H9 (cell line): ENCODE measurements at regions not wholly inside any gene's neighbourhood (a gene's known extent, or its start where the extent isn't known, plus 50 kb on each side); places are given as distances from the start of the nearest gene placed in this dataset.

Experiments used
- DNase-seq: peaks from one replicate; pipeline ENCODE4 v3.0.0-alpha.2; 2017
- H2AFZ ChIP-seq: one replicate; pipeline ENCODE4 v1.6.1; 2013; ENCODE audit warnings: mild to moderate bottlenecking, low read length, control low read depth, moderate library complexity
- H2AK5ac ChIP-seq: 2 replicates; pipeline ENCODE4 v1.6.1; 2013; ENCODE audit warnings: low read length, control low read depth, mixed read lengths; ENCODE audit not compliant: insufficient read length
- H2BK120ac ChIP-seq: one replicate; pipeline ENCODE4 v1.6.1; 2013; ENCODE audit warnings: low read depth, mild to moderate bottlenecking, low read length, control low read depth, inconsistent platforms; ENCODE audit not compliant: poor library complexity, severe bottlenecking
- H2BK12ac ChIP-seq: 2 replicates; pipeline ENCODE4 v1.6.1; 2013; ENCODE audit warnings: low read length, control low read depth, mixed read lengths, low read depth; ENCODE audit not compliant: insufficient read length
- H2BK15ac ChIP-seq: 2 replicates; pipeline ENCODE4 v1.6.1; 2013; ENCODE audit warnings: low read depth, low read length, control low read depth
- H2BK20ac ChIP-seq: one replicate; pipeline ENCODE4 v1.6.1; 2013; ENCODE audit warnings: low read depth, mild to moderate bottlenecking, low read length, control low read depth, inconsistent platforms; ENCODE audit not compliant: poor library complexity, severe bottlenecking
- H2BK5ac ChIP-seq: 2 replicates; pipeline ENCODE4 v1.6.1; 2013; ENCODE audit warnings: low read length, control low read depth, mixed read lengths; ENCODE audit not compliant: insufficient read length
- H3K14ac ChIP-seq: 2 replicates; pipeline ENCODE4 v1.6.1; 2013; ENCODE audit warnings: low read length, control low read depth; ENCODE audit not compliant: insufficient read depth
- H3K18ac ChIP-seq: 2 replicates; pipeline ENCODE4 v1.6.1; 2013; ENCODE audit warnings: low read depth, mild to moderate bottlenecking, mixed read lengths, low read length, control low read depth; ENCODE audit not compliant: insufficient read length
- H3K23ac ChIP-seq: 2 replicates; pipeline ENCODE4 v1.6.1; 2013; ENCODE audit warnings: low read length, control low read depth, mixed read lengths, low read depth; ENCODE audit not compliant: insufficient read length
- H3K23me2 ChIP-seq: 2 replicates; pipeline ENCODE4 v1.6.1; 2013; ENCODE audit warnings: low read depth, mild to moderate bottlenecking, mixed read lengths, low read length, control low read depth; ENCODE audit not compliant: insufficient read length, poor library complexity, severe bottlenecking
- H3K27ac ChIP-seq: 2 replicates; pipeline ENCODE4 v1.5.1; 2013; ENCODE audit warnings: low read length, control low read depth, mixed read lengths, low read depth; ENCODE audit not compliant: insufficient read length
- H3K27me3 ChIP-seq: 2 replicates; pipeline ENCODE4 v1.6.1; 2013; ENCODE audit warnings: low read length, control low read depth, inconsistent platforms; ENCODE audit not compliant: insufficient read depth
- H3K4ac ChIP-seq: 2 replicates; pipeline ENCODE4 v1.6.1; 2013; ENCODE audit warnings: low read depth, mild to moderate bottlenecking, control low read depth, inconsistent platforms, low read length, moderate library complexity
- H3K4me1 ChIP-seq: 2 replicates; pipeline ENCODE4 v1.6.1; 2013; ENCODE audit warnings: low read length, control low read depth, inconsistent platforms; ENCODE audit not compliant: insufficient read depth
- H3K4me2 ChIP-seq: 2 replicates; pipeline ENCODE4 v1.6.1; 2013; ENCODE audit warnings: low read length, control low read depth, mixed read lengths; ENCODE audit not compliant: insufficient read length, insufficient read depth
- H3K56ac ChIP-seq: 2 replicates; pipeline ENCODE4 v1.6.1; 2013; ENCODE audit warnings: low read depth, mild to moderate bottlenecking, mixed read lengths, low read length, control low read depth; ENCODE audit not compliant: insufficient read length
- H3K79me1 ChIP-seq: 2 replicates; pipeline ENCODE4 v1.6.1; 2013; ENCODE audit warnings: low read depth, mild to moderate bottlenecking, moderate library complexity, low read length, control low read depth, inconsistent platforms; ENCODE audit not compliant: insufficient read depth, poor library complexity, severe bottlenecking
- H3K79me2 ChIP-seq: 2 replicates; pipeline ENCODE4 v1.6.1; 2013; ENCODE audit warnings: low read length, control low read depth, inconsistent platforms; ENCODE audit not compliant: insufficient read depth
- H3K9ac ChIP-seq: 2 replicates; pipeline ENCODE4 v1.6.1; 2013; ENCODE audit warnings: low read length, control low read depth, mixed read lengths; ENCODE audit not compliant: insufficient read length; ENCODE audit errors: extremely low read depth
- H3K9me3 ChIP-seq: one replicate; pipeline ENCODE4 v1.6.1; 2013; ENCODE audit warnings: low read depth, low read length, inconsistent platforms; ENCODE audit not compliant: control insufficient read depth
- H3T11ph ChIP-seq: one replicate; pipeline ENCODE4 v1.6.1; 2013; ENCODE audit warnings: mild to moderate bottlenecking, low read length, control low read depth, inconsistent platforms
- H4K20me1 ChIP-seq: one replicate; pipeline ENCODE4 v1.6.1; 2013; ENCODE audit not compliant: control insufficient read depth, insufficient read length, insufficient read depth
- H4K5ac ChIP-seq: 2 replicates; pipeline ENCODE4 v1.6.1; 2013; ENCODE audit warnings: low read depth, mild to moderate bottlenecking, mixed read lengths, low read length, control low read depth; ENCODE audit not compliant: insufficient read length
- H4K8ac ChIP-seq: replicated peaks from 2 replicates; pipeline ENCODE4 v1.6.1; 2013; ENCODE audit warnings: low read length, control low read depth, mixed read lengths, low read depth; ENCODE audit not compliant: insufficient read length
- H4K91ac ChIP-seq: 2 replicates; pipeline ENCODE4 v1.6.1; 2013; ENCODE audit warnings: low read depth, mild to moderate bottlenecking, moderate library complexity, mixed read lengths, low read length, control low read depth; ENCODE audit not compliant: insufficient read length
- H3K27ac Mint-ChIP-seq, 3 experiments: 2 replicates in 2 of 3; 3 replicates in 1 of 3; pipeline ENCODE4 v1.8.0; 2020 to 2021; ENCODE audit warnings: mixed read lengths in 3 of 3, mild to moderate bottlenecking in 1 of 3, moderate library complexity in 1 of 3
- H3K27me3 Mint-ChIP-seq: 2 replicates; pipeline ENCODE4 v1.8.0; 2021; ENCODE audit warnings: low read depth, mild to moderate bottlenecking, moderate library complexity, mixed read lengths
- H3K36me3 Mint-ChIP-seq, 3 experiments: 2 replicates in 2 of 3; 3 replicates in 1 of 3; pipeline ENCODE4 v1.8.0; 2020 to 2021; ENCODE audit warnings: low read depth in 3 of 3, mixed read lengths in 3 of 3; ENCODE audit not compliant: insufficient read depth in 1 of 3
- H3K4me1 Mint-ChIP-seq, 2 experiments: 2 replicates each; pipeline ENCODE4 v1.8.0; 2020; ENCODE audit warnings: mixed read lengths in 2 of 2
- H3K4me3 Mint-ChIP-seq, 2 experiments: 2 replicates in 1 of 2; 3 replicates in 1 of 2; pipeline ENCODE4 v1.8.0; 2020 to 2021; ENCODE audit warnings: mild to moderate bottlenecking in 2 of 2, mixed read lengths in 2 of 2, moderate library complexity in 1 of 2
- H3K9me3 Mint-ChIP-seq, 2 experiments: 2 replicates in 1 of 2; 3 replicates in 1 of 2; pipeline ENCODE4 v1.8.0; 2020; ENCODE audit warnings: mild to moderate bottlenecking in 2 of 2, mixed read lengths in 2 of 2, moderate library complexity in 1 of 2
- CTCF ChIP-seq: fragments of 200-600 bp; sonication (generic); conservative IDR thresholded peaks from 3 replicates; pipeline ENCODE4 v1.8.0; 2021; ENCODE audit warnings: antibody characterized with exemption, mild to moderate bottlenecking
- WGBS: extraction: QIAGEN DNeasy Blood & Tissue Kit; methylation state at CpG from one replicate; pipeline ENCODE4 v1.1.7; 2013; ENCODE audit warnings: missing lambda C conversion rate, low lambda C conversion rate, mixed read lengths; ENCODE audit not compliant: insufficient read length; ENCODE audit errors: extremely low coverage; 5-methylcytosine and 5-hydroxymethylcytosine counted together

GRCh38 chr1:14067036-14067435 is 367.0 kb downstream of the PRDM2 start:
- no peaks in the 10 kb centered on the region for H3K23me2 ChIP-seq
- no peak overlapping the region for H3K14ac ChIP-seq
- no peak overlapping the region for H2BK12ac ChIP-seq
- H4K91ac ChIP-seq = no peak overlapping the region
- no peak overlapping the region for H4K5ac ChIP-seq
- no peaks in the 10 kb centered on the region for H3K36me3 Mint-ChIP-seq
- no peak overlapping the region for H3K4ac ChIP-seq
- H3K27ac Mint-ChIP-seq = no peak overlapping the region
- H3K23ac ChIP-seq = no peak overlapping the region
- H2BK20ac ChIP-seq = no peak overlapping the region
- H3T11ph ChIP-seq = no peak overlapping the region
- no peak overlapping the region for H3K18ac ChIP-seq
- H4K8ac ChIP-seq = no peak overlapping the region
- H3K79me1 ChIP-seq = no peaks in the 10 kb centered on the region
- peaks cover 7 to 11% of the 10 kb centered on the region in 2 experiments for H3K4me1 Mint-ChIP-seq
- no peak for TF ChIP-seq CTCF
- H3K9me3 ChIP-seq = no peaks in the 10 kb centered on the region
- no peaks in the 10 kb centered on the region for H3K9me3 Mint-ChIP-seq
- peaks cover 1% of the 10 kb centered on the region for H3K27me3 Mint-ChIP-seq
- H2BK120ac ChIP-seq = no peak overlapping the region
- H3K79me2 ChIP-seq = no peaks in the 10 kb centered on the region
- H3K9ac ChIP-seq = no peak overlapping the region
- H3K56ac ChIP-seq = no peak overlapping the region
- no peak overlapping the region for H2AFZ ChIP-seq
- no peak for DNase-seq
- no peaks in the 10 kb centered on the region for H4K20me1 ChIP-seq
- H3K4me3 Mint-ChIP-seq = no peak overlapping the region
- H3K27ac ChIP-seq = no peak overlapping the region
- H3K27me3 ChIP-seq = no peaks in the 10 kb centered on the region
- H2AK5ac ChIP-seq = no peak overlapping the region
- no peaks in the 10 kb centered on the region for H3K4me1 ChIP-seq
- no peak overlapping the region for H2BK5ac ChIP-seq
- no CpG with 5 or more reads among the region's 5 CpGs for WGBS
- H3K4me2 ChIP-seq = no peak overlapping the region
- no peak overlapping the region for H2BK15ac ChIP-seq
